ENCODE measurements at regions not wholly inside any gene's neighbourhood (a gene's known extent, or its start where the extent isn't known, plus 50 kb on each side); places are given as distances from the start of the nearest gene placed in this dataset.

GRCh38 chr7:65750511-65751344, 122.1 kb upstream of the VKORC1L1 start (continued):
- TF ChIP-seq CTCF (CRISPR knock-in tag; IDR thresholded peaks at IDR 0.05) (0 out of 2 replicates have a peak, but pooled peaks have one; percentile 2), ZNF780A (CRISPR knock-in tag; IDR thresholded peaks at IDR 0.05) (no peak), ZNF609 (CRISPR knock-in tag; IDR thresholded peaks at IDR 0.05; ENCODE audit: borderline replicate concordance) (0 out of 2 replicates have a peak, but pooled peaks have one; percentile 52), MAFG (CRISPR knock-in tag; IDR thresholded peaks at IDR 0.05) (no peak), ZNF800 (CRISPR knock-in tag; IDR thresholded peaks at IDR 0.05) (no peak), HNRNPH1 (optimal IDR thresholded peaks at IDR 0.05; ENCODE audit: low read depth, low read length) (no peak), ZSCAN9 (CRISPR knock-in tag; IDR thresholded peaks at IDR 0.05; ENCODE audit: borderline replicate concordance) (peak; percentile 76)
- TF ChIP-seq, protein P1, sequence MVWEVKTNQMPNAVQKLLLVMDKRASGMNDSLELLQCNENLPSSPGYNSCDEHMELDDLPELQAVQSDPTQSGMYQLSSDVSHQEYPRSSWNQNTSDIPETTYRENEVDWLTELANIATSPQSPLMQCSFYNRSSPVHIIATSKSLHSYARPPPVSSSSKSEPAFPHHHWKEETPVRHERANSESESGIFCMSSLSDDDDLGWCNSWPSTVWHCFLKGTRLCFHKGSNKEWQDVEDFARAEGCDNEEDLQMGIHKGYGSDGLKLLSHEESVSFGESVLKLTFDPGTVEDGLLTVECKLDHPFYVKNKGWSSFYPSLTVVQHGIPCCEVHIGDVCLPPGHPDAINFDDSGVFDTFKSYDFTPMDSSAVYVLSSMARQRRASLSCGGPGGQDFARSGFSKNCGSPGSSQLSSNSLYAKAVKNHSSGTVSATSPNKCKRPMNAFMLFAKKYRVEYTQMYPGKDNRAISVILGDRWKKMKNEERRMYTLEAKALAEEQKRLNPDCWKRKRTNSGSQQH (CRISPR knock-in tag; IDR thresholded peaks at IDR 0.05; ENCODE audit: low read depth): 0 out of 2 replicates have a peak, but pooled peaks have one; percentile 8
